ENCODE measurements at regions not wholly inside any gene's neighbourhood (a gene's known extent, or its start where the extent isn't known, plus 50 kb on each side); places are given as distances from the start of the nearest gene placed in this dataset.
"Not testable (repeated sequence)": the region's sequence is repeated elsewhere in the genome, so short reads cannot be mapped to it uniquely, and the experiment has no call there.

- Histone ChIP-seq H3K9me3 (no peaks in the 10 kb centered on the region), H3K4me1 (no peaks in the 10 kb centered on the region), H3K36me3 (no peaks in the 10 kb centered on the region), H3K4me3 (no peak overlapping the region), H3K27ac (no peak overlapping the region), H3K27me3 (peaks cover 0 to 43% (median 0%) of the 10 kb centered on the region in 4 donors)
- intact Hi-C loops (cut with DNase I), result no loop called here
- no peak for DNase-seq
- 20 to 27% methylated on average over 2 to 3 of the region's 4 CpGs for WGBS, 2 donors
- TF ChIP-seq CTCF (IDR thresholded peaks at IDR 0.05) (no peak), POLR2A (IDR thresholded peaks at IDR 0.05) (no peak)
Measured at GRCh38 chr15:68492855-68493254, 60.9 kb upstream of the ITGA11 start.

DNA sequence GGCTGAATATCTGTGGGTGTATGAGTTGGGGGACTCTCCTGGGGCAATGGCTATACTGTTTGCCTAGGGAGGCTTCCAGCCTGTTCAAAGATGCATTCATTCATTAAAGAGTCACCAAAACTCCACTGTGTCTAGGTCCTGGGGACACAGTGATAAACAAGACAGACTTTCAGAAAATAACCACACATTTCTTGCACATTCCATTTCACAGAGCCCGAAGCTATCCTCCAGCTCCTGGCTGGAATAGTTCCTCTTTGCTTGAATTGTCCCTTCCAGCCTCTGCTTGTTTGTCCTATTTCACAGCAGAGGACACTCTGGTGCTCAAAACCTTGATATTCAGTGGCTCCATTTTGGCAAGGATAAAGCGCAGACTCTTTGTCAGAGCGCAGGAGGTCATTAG is 61.7 kb upstream of the ITGA11 start:
- Histone ChIP-seq H3K27ac (no peak overlapping the region), H3K36me3 (no peaks in the 10 kb centered on the region), H3K9me3 (no peaks in the 10 kb centered on the region), H3K4me1 (no peaks in the 10 kb centered on the region), H3K4me3 (no peak overlapping the region), H3K27me3 (peaks cover 0 to 43% (median 0%) of the 10 kb centered on the region in 4 donors)
- intact Hi-C loops (cut with DNase I), result no loop called here
- TF ChIP-seq CTCF (IDR thresholded peaks at IDR 0.05) (no peak), POLR2A (IDR thresholded peaks at IDR 0.05) (no peak)
- DNase-seq, result no peak
- 72 to 77% methylated on average over 3 of the region's 3 CpGs for WGBS, 2 donors

DNA sequence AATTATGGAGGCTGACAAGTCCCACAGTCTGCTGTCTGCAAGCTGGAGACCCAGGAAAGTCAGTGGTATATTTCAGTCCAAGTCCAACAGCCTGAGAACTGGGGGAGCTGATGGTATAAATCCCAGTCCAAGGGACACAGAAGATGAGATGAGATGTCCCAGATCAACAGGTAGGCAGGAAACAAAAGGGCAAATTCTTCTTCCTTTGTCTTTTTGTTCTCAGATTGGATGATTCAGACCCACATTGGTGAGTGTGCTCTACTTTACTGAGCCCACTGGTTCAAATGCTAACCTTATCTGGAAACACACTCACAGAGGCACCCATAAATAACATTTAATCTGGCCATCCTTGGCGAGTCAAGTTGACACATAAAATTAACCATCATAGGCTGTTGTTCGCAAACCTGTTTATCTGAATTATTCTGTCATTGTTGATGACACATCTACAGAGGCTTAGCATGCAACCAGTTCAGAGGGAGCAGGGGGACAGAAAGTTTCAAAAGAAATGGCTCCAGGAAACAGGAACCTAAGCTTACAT is 62.7 kb upstream of the ITGA11 start:
- intact Hi-C loops (cut with DNase I), result no loop called here
- H3K36me3 ChIP-seq, result no peaks in the 10 kb centered on the region
- H3K27me3 ChIP-seq, result peaks cover 0 to 43% (median 0%) of the 10 kb centered on the region in 4 donors
- H3K27ac ChIP-seq, result no peak overlapping the region
- H3K4me1 ChIP-seq, result no peaks in the 10 kb centered on the region
- 76 to 78% methylated on average over 2 of the region's 2 CpGs for WGBS, 2 donors
- no peak for TF ChIP-seq CTCF (IDR thresholded peaks at IDR 0.05)
- TF ChIP-seq POLR2A (IDR thresholded peaks at IDR 0.05), result no peak
- no peak overlapping the region for H3K4me3 ChIP-seq
- H3K9me3 ChIP-seq, result no peaks in the 10 kb centered on the region
- no peak for DNase-seq

DNA sequence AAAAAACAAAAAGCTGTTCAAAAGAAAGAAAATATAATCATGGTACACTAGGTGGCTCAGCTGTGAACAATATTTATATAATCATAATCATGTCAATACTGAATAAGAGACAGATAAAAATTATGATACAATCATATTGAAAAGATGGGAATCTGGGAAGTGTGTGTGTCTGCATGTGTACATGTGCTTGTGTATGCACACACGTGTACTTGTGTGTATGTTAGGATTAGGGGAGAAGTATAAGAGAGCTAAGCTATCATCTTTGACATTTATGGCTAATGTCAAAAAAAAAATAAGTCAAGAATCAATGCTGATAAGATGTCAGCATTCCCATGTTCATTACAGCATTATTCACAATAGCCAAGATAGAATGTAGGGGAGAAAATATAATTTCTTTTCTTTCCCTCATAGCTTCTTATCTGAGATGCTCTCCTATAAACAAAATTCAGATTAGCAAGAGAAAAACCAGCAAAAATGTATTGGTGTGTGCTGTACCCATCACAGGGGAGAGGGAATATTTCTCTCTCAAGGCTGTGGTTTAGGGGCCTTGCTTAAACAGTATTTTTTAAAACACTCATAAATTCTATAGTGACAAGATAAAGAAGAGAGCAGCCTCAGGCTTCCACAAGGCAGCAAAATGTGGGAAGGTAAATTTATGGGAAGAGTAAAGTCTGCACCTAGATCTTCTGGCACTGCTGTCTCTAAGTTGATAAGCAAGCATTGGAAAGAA is 63.4 kb upstream of the ITGA11 start:
- Histone ChIP-seq H3K27ac (no peak overlapping the region), H3K27me3 (peaks cover 0 to 41% (median 0%) of the 10 kb centered on the region in 4 donors), H3K4me1 (no peaks in the 10 kb centered on the region), H3K4me3 (no peak overlapping the region), H3K9me3 (no peaks in the 10 kb centered on the region), H3K36me3 (no peaks in the 10 kb centered on the region)
- 61 to 68% methylated on average over 1 of the region's 1 CpG for WGBS, 2 donors
- TF ChIP-seq CTCF (IDR thresholded peaks at IDR 0.05), result no peak
- no peak for TF ChIP-seq POLR2A (IDR thresholded peaks at IDR 0.05)
- intact Hi-C loops (cut with DNase I), result no loop called here
- DNase-seq, result no peak

DNA sequence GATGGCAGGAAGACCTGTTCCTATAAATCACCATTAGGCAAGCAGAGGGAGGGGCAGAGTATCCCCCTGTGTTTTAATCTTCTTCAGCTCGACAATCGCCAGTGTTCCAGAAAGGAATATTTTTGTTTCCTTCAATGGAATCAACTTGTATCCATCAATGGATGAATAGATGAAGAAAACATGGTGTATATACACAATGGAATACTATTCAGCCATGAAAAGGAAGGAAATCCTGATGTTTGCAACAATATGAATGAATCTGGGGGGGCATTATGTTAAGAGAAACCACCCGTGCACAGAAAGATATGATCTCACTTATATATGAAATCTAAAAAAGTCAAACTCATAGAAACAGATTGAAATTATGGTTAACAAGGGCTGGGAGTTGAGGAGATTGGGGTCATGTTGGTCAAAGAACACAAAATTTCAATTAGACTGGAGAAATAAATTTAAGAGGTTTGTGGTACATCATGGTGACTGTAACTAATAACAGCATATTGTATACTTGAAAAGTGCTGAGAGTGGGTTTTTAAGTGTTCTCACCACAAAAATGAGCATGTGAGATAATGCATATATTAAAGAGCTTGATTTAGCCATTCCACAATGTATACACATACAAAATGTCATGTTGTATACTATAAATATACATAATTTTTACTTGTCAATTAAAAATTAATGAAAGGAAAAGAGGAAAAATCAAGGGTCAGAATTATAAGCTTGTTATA is 64.2 kb upstream of the ITGA11 start:
- H3K27ac ChIP-seq, result no peak overlapping the region
- WGBS, 2 donors, result 79 to 89% methylated on average over 3 of the region's 3 CpGs
- intact Hi-C loops (cut with DNase I), result no loop called here
- H3K9me3 ChIP-seq, result no peaks in the 10 kb centered on the region
- no peaks in the 10 kb centered on the region for H3K36me3 ChIP-seq
- no peak overlapping the region for H3K4me3 ChIP-seq
- H3K4me1 ChIP-seq, result no peaks in the 10 kb centered on the region
- peaks cover 0 to 34% (median 0%) of the 10 kb centered on the region in 4 donors for H3K27me3 ChIP-seq
- TF ChIP-seq POLR2A (IDR thresholded peaks at IDR 0.05) (no peak), CTCF (IDR thresholded peaks at IDR 0.05) (no peak)
- no peak for DNase-seq

DNA sequence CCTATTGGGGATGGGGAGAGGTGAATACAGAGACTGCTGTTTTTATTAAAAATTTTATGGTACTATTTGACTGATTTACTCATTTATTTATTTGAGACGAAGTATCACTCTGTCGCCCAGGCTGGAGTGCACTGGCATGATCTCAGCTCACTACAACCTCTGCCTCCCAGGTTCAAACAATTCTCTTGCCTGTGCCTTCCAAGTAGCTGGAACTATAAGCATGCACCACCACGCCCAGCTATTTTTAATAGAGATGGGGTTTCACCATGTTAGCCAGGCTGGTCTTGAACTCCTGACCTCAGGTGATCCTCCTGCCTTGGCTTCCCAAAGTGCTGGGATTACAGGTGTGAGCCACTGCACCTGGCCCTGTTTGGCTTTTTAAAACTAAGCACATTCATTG is 64.8 kb upstream of the ITGA11 start:
- intact Hi-C loops (cut with DNase I); H3K9me3 ChIP-seq; H3K4me1 ChIP-seq; H3K36me3 ChIP-seq; H3K27ac ChIP-seq; DNase-seq; H3K4me3 ChIP-seq: not testable (repeated sequence)
- 49 to 65% methylated on average over 3 of the region's 3 CpGs for WGBS, 2 donors
- peaks cover 0 to 29% (median 0%) of the 10 kb centered on the region in 4 donors for H3K27me3 ChIP-seq
